H1 (cell line): ENCODE measurements at regions not wholly inside any gene's neighbourhood (a gene's known extent, or its start where the extent isn't known, plus 50 kb on each side); places are given as distances from the start of the nearest gene placed in this dataset.

ENCODE experiments used
- POLR2A ChIP-seq, 2 experiments: IDR thresholded peaks; 1 replicate in 1 of 2; 2 replicates in 1 of 2; pipeline ENCODE4 v1.6.1; 2011; ENCODE audit warnings: low read depth in 2 of 2, low read length in 2 of 2, mild to moderate bottlenecking in 2 of 2; ENCODE audit errors: control extremely low read depth in 1 of 2
- SUZ12 ChIP-seq: fragments of 200-600 bp; sonication (generic); IDR thresholded peaks from 2 replicates; pipeline ENCODE4 v1.6.1; 2012; ENCODE audit warnings: mild to moderate bottlenecking, inconsistent platforms, low read length, moderate library complexity, mixed read lengths
- TF ChIP-seq, protein P1 (sequence below): IDR thresholded peaks from 2 replicates; pipeline ENCODE4 v1.6.1; 2012; ENCODE audit warnings: inconsistent platforms
- TF ChIP-seq, protein P2 (sequence below), 3 experiments: IDR thresholded peaks; 1 replicate in 2 of 3; 2 replicates in 1 of 3; pipeline versions ENCODE4 v1.5.1 to v1.6.1; 2011; ENCODE audit warnings: low read length in 3 of 3, mild to moderate bottlenecking in 3 of 3, inconsistent platforms in 2 of 3, low read depth in 1 of 3, moderate library complexity in 1 of 3; ENCODE audit not compliant: insufficient read depth in 1 of 3; ENCODE audit errors: control extremely low read depth in 1 of 3

DNA sequence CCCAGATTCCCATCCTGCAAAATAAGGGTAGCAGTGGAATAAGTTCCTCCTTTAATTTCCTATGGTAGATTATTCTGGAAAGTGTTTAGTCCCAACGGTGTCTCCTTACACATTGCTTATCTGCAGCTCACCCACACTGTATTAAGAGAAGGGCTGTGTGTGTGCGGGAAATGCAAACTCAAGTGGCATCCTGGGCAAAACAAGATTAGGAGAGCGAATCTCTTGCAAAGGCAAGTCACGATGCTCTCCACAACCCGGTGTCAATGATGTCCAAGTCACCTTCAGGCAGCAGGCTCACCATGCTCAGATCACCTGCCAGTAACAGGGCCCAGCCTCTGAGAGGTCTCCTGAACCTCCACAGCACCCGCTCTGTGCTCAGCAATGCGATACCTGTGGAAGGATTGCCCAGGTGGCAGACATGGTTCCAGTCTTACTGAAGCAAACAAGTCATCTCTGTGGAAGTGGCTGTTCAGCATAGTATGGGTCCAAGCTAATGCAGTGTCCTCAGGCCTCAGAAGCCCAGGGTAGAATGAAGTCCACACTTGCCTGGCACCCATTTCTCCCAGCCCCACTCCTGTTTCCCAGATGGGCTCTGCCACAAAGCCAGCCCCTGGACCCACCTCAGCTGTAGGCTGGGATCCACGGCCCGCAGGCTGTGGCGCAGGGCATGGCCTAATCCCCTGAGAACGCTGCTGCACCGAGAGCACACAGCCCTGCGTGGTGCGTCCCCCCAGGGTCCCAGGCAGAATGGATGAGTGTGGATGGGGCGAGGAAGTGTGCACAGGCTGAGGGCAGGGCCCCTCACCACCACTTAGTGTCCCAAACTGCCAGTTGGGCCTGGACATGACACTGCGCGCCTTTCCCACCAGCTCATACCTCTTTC is 101.2 kb downstream of the PXDC1 start:
- TF ChIP-seq POLR2A (IDR thresholded peaks at IDR 0.05; ENCODE audit: control extremely low read depth in 1 of 2, low read depth in 2 of 2, low read length in 2 of 2): no peak
- TF ChIP-seq, protein P1, sequence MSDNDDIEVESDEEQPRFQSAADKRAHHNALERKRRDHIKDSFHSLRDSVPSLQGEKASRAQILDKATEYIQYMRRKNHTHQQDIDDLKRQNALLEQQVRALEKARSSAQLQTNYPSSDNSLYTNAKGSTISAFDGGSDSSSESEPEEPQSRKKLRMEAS: no peak
- TF ChIP-seq SUZ12: no peak
- TF ChIP-seq, protein P2, sequence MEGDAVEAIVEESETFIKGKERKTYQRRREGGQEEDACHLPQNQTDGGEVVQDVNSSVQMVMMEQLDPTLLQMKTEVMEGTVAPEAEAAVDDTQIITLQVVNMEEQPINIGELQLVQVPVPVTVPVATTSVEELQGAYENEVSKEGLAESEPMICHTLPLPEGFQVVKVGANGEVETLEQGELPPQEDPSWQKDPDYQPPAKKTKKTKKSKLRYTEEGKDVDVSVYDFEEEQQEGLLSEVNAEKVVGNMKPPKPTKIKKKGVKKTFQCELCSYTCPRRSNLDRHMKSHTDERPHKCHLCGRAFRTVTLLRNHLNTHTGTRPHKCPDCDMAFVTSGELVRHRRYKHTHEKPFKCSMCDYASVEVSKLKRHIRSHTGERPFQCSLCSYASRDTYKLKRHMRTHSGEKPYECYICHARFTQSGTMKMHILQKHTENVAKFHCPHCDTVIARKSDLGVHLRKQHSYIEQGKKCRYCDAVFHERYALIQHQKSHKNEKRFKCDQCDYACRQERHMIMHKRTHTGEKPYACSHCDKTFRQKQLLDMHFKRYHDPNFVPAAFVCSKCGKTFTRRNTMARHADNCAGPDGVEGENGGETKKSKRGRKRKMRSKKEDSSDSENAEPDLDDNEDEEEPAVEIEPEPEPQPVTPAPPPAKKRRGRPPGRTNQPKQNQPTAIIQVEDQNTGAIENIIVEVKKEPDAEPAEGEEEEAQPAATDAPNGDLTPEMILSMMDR (IDR thresholded peaks at IDR 0.05; ENCODE audit: control extremely low read depth in 1 of 3, insufficient read depth in 1 of 3, low read depth in 1 of 3, low read length in 3 of 3): no peak
